ENCODE measurements at regions not wholly inside any gene's neighbourhood (a gene's known extent, or its start where the extent isn't known, plus 50 kb on each side); places are given as distances from the start of the nearest gene placed in this dataset.

- no peak for DNase-seq (ENCODE audit: low read depth)
- H3K4me3 ChIP-seq (ENCODE audit: low read length): no peak overlapping the region
- TF ChIP-seq CTCF (conservative IDR thresholded peaks at IDR 0.05; ENCODE audit: low read length): no peak
These were observed 58.6 kb downstream of the TMEM17 start for GRCh38 chr2:62447411-62447810.

- TF ChIP-seq CTCF (conservative IDR thresholded peaks at IDR 0.05; ENCODE audit: low read length): no peak
- H3K4me3 ChIP-seq (ENCODE audit: low read length): no peak overlapping the region
- no peak for DNase-seq (ENCODE audit: low read depth)
These were observed 59.5 kb downstream of the TMEM17 start for GRCh38 chr2:62446491-62446890.

- no peak overlapping the region for H3K4me3 ChIP-seq (ENCODE audit: low read length)
- 0 out of 2 replicates have a peak, but pooled peaks have one; percentile 6 for TF ChIP-seq CTCF (conservative IDR thresholded peaks at IDR 0.05; ENCODE audit: low read length)
- no peak for DNase-seq (ENCODE audit: low read depth)
These were observed 62.1 kb downstream of the TMEM17 start for GRCh38 chr2:62443886-62444285.

GRCh38 chr2:62443471-62443870 is 62.5 kb downstream of the TMEM17 start:
- no peak for TF ChIP-seq CTCF (conservative IDR thresholded peaks at IDR 0.05; ENCODE audit: low read length)
- DNase-seq (ENCODE audit: low read depth): no peak
- no peak overlapping the region for H3K4me3 ChIP-seq (ENCODE audit: low read length)

GRCh38 chr2:62441824-62442223 is 64.2 kb downstream of the TMEM17 start:
- no peak for DNase-seq (ENCODE audit: low read depth)
- TF ChIP-seq CTCF (conservative IDR thresholded peaks at IDR 0.05; ENCODE audit: low read length): no peak
- H3K4me3 ChIP-seq (ENCODE audit: low read length): no peak overlapping the region

- no peak for TF ChIP-seq CTCF (conservative IDR thresholded peaks at IDR 0.05; ENCODE audit: low read length)
- H3K4me3 ChIP-seq (ENCODE audit: low read length): no peak overlapping the region
- no peak for DNase-seq (ENCODE audit: low read depth)
These were observed 64.6 kb downstream of the TMEM17 start for GRCh38 chr2:62441421-62441820.

- no peak for DNase-seq (ENCODE audit: low read depth)
- no peak overlapping the region for H3K4me3 ChIP-seq (ENCODE audit: low read length)
- TF ChIP-seq CTCF (conservative IDR thresholded peaks at IDR 0.05; ENCODE audit: low read length): no peak
These were observed 65.6 kb downstream of the TMEM17 start for GRCh38 chr2:62440281-62440946.

Data from AG10803 (cell line).